Activated CD4-positive, alpha-beta T cell treated with anti-CD3 and anti-CD28 coated beads for 48 hours (primary cell): ENCODE measurements at regions not wholly inside any gene's neighbourhood (a gene's known extent, or its start where the extent isn't known, plus 50 kb on each side); places are given as distances from the start of the nearest gene placed in this dataset.
A peak's percentile ranks its signal among the peaks of the same experiment; 100 is the strongest.

Source experiments
- DNase-seq: peaks from one replicate; pipeline ENCODE4 v3.0.0-alpha.2; 2020

DNA sequence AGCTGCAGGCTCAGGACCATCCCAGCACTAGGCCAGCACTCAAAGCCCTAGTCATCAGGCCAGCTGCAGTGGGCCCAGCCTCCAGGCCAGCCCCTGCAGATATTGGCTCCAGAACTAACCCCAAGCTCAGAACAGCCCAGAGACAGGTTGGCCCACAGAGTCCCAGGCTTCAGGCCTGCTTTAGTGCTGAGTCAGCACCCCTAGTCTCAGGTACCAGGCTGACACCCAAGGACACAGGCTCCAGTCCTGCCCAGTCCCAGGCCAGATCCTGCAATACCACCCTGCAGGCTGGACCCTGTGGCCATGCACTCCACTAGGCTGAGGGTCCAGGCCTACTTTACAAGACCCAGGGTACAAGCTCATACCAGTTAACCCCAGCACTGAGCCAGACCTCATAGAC lies 234.4 kb upstream of the GPRIN3 start:
- DNase-seq, result no peak

GRCh38 chr4:89539797-89540711 lies 232.5 kb upstream of the GPRIN3 start:
- no peak for DNase-seq

DNA sequence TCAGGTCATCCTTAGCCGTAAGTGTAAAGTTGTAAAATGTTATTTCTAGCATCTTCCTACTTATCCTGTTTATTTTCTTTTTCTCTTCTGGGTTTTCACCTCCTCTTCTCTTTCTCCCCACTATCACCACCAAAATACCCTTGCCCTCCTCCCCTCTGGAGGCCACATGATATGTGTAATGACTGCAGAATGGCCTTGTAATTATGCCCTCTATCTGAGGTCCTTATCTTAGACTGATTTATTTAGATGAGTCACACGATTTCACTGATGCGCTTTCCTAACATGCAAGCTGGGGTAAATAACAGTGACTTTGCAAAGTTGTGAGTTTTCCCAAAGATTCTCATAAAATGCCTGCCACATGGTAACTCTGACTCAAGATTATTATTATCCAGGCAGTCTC lies 231.8 kb upstream of the GPRIN3 start:
- DNase-seq, result no peak

DNA sequence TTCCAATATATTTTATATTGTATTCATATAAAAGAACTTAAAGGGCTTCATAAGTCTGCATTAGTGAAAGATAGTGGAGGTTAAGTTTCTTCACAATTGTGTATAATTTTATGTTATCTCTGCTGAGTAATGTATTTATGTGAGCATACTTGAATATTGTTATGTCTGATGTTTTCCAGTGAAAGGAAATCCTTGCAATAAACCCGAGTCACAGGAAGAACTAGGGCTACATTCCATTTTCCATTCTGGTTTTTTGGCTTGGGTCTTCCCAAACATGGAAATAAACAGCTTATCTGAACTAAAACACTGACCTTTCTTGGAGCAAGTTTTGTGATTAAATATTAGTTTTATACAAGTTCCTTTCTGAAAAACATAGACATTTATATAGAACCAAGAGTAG lies 231.3 kb upstream of the GPRIN3 start:
- no peak for DNase-seq

DNA sequence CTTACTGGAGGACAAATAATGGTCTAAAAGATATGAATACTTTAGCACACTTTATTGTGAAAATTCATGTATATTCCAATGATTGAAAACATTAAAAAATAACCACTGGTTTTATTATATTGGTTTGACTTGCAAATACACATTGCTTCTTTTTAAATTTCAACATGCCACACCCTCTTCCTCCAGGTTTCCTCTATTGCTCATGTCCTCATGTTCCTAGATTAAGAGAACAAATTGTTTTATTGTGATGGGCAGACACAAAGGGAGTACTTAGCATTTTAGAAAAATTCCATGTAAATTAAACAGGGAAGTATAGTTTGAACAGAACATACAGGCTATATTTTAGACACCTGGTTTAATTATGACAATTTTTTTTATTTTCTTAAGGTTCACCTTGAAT lies 230.6 kb upstream of the GPRIN3 start:
- DNase-seq, result no peak

- DNase-seq, result no peak
Observed at GRCh38 chr4:89537281-89537680, 229.7 kb upstream of the GPRIN3 start.

DNA sequence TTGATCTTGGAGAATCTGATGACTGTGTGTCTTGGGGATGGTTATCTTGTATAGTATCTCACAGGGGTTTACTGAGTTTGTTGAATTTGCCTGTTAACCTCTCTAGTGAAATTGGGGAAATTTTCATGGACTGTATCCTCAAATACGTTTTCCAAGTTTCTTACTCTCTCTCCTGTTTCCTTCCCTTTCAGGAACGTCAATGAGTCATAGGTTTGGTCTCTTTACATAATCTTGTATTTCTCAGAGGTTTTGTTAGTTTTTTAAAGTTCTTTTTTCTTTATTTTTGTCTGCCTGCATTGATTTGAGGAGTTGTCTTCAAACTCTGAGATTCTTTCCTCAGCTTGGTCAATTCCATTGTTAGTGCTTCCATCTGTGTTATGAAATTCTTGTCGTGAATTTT lies 227.7 kb upstream of the GPRIN3 start:
- DNase-seq, result no peak

DNA sequence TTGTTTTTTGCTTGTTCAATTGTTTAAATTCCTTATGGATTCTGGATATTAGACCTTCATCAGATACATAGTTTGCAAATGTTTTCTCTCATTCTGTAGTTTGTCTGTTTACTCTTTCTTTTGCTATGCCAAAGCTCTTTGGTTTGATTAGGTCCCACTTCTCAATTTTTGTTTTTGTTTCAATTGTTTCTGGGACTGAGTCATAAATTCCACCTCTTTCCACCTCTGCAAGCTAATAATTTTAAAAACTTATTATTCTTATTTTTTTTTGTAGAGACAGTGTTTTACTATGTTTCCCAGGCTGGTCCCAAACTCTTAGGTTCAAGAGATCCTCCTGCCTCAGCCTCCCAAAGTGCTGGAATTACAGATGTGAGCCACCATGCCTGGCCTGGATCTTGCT lies 226.8 kb upstream of the GPRIN3 start:
- no peak for DNase-seq

GRCh38 chr4:89531932-89532640 lies 224.5 kb upstream of the GPRIN3 start:
- no peak for DNase-seq

- no peak for DNase-seq
Observed at GRCh38 chr4:89528526-89529133, 221.0 kb upstream of the GPRIN3 start.

GRCh38 chr4:89521826-89522225 lies 214.2 kb upstream of the GPRIN3 start:
- DNase-seq, result no peak

GRCh38 chr4:89519771-89520320 lies 212.2 kb upstream of the GPRIN3 start:
- DNase-seq, result no peak

GRCh38 chr4:89518259-89518658 lies 210.7 kb upstream of the GPRIN3 start:
- DNase-seq, result no peak

- DNase-seq, result no peak
Observed at GRCh38 chr4:89514811-89515210, 207.2 kb upstream of the GPRIN3 start.

GRCh38 chr4:89511776-89512175 lies 204.2 kb upstream of the GPRIN3 start:
- DNase-seq, result no peak

- peak; percentile 25 for DNase-seq
Observed at GRCh38 chr4:89509708-89510281, 202.2 kb upstream of the GPRIN3 start.

DNA sequence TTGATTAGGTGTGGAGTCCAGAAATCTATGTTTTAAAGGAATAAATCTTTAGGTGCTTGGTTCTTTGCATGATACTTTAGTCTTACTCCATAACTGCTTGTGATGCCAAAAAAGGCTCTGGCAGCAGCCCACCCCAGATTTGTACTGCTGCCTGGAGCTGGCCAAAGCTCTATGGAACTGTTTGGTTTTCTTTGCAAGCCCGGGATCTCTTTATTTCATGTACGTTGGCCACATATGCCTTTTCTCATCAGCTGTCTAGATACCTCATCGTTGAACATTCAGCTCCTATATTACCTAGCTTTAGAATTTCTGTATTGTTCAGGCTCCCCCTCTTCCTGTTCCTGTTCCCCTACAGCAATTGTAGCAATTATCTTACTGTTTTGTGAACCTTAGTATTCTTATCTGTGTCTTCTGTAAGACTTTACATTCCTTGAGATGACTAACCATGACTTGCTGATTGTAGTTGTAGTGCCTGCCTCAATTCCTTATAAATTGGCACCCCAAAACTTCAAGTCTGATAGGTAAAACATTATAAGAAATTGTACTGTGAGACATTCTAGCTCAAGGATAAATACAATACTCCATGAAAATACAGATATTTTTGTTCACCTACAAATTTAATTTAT lies 199.4 kb upstream of the GPRIN3 start:
- no peak for DNase-seq

GRCh38 chr4:89502581-89502980 lies 195.0 kb upstream of the GPRIN3 start:
- no peak for DNase-seq

GRCh38 chr4:89497517-89498308 lies 190.1 kb upstream of the GPRIN3 start:
- DNase-seq, result no peak

DNA sequence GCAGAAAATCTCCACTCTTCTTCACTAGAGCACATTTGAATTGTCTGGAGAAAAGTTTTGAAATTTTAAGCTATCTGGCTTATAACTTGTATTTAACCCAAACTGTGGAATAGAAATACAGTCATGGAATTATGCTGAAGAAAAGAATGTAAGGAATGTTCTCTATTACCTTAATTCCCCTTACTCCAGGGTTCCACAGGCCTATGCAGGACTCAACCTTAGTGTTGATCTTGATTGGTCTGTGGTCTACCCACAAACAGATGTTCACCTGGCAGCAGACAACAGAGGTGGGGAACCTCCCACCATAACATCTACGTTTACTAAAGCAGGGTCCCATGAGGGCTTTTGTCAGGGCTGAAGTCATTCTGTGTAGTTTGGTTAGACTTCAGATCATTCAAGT lies 189.3 kb upstream of the GPRIN3 start:
- DNase-seq, result no peak

- DNase-seq, result no peak
Observed at GRCh38 chr4:89493367-89493766, 185.8 kb upstream of the GPRIN3 start.

- no peak for DNase-seq
Observed at GRCh38 chr4:89492581-89493071, 185.0 kb upstream of the GPRIN3 start.
